CD4-positive, alpha-beta T cell treated with Interleukin-4 for 1 hour (primary cell): ENCODE measurements at regions not wholly inside any gene's neighbourhood (a gene's known extent, or its start where the extent isn't known, plus 50 kb on each side); places are given as distances from the start of the nearest gene placed in this dataset.

Experiments
- DNase-seq, 2 donors: peaks; one replicate each; pipeline ENCODE4 v3.0.0-alpha.2; 2020 to 2022

GRCh38 chr6:23989885-23990533 is 136.0 kb upstream of the NRSN1 start:
- DNase-seq: no peak

DNA sequence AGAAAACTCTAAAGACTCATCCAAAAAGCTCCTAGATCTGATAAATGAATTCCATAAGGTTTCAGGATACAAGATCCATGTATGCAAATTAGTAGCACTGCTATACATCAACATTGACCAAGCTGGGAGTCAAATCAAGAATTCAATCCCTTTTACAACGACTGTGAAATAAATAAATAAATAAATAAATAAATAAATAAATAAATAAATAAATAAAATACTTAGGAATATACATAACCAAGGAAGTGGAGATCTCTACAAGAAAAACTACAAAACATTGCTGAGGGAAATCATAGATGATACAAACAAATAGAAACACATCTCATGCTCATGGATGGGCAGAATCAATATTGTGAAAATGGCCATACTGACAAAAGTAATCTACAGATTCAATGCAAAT is 132.0 kb upstream of the NRSN1 start:
- DNase-seq: no peak

DNA sequence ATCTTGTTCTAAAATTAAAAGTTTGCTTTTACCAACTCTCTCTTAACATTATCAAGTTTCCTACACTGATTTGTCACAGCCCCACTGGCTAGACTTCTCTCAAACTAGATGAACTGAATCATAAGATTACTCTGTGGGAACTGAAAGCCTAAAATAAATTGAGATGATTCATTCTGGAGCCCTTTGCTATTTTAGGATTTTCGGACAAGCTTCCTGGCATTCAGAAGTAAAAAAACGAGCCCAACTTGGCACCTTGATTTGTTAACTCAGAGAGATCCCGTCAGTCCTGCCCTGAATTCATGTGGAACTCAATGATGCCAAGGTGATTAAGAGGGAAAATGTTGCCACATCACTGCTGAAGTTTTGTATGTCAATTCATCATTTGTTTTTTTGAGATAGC is 122.0 kb upstream of the NRSN1 start:
- no peak for DNase-seq

DNA sequence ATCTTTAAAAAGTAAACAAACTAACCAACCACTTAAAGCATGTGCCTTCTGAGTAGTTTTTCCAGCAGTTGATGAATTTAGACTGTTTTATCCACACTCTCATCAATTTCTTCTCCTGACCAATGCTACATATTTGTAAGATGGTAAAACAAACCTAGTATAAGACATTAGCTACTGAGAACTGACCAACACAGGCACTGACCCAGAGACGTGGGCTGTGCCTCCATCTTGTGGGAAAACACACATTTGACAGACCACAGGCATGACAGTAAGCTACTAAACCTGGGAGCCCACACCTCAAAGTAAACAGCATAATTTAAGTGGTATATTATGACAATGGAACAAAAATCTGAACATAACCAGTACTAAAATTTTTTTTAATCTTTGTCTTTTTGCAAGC is 121.4 kb upstream of the NRSN1 start:
- no peak for DNase-seq

DNA sequence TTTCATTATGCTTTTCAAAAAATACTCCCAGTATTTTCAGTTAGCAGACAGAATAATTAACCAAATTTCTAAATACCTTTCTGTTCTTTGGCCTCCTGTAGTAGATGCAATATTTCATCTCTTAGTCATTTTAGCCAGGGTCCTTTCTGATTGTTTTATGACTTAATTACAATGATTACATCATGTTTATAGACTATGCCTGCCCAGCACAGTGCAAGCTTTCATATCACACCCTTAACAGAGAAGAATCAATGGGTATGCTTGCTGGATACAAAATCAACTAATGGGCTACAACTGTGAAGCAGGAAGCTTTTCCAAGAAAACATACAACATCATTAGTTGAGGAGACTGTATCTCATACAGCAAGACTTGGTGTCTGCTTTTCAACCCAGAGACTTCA is 119.8 kb upstream of the NRSN1 start:
- DNase-seq: no peak

DNA sequence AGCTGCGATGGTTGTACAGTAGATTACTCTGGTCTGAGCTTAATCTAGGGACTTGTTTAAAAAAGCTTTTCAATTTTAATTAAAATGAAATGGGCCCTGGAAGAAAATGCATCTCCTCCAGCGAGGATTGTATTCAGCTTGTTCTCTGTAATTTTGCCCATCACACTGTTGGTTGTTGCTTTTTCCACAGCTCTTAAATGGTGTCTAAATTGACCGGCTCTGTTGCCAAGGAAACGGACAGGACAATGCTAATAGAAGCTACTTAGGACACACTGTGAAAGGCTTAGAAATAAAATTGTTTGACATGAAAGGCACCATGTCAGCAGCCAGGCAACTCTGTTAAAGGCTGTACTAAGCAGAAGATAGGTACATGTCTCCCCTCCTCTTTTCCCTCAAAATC is 116.7 kb upstream of the NRSN1 start:
- DNase-seq: no peak

GRCh38 chr6:24010133-24010532 is 115.9 kb upstream of the NRSN1 start:
- no peak for DNase-seq

- DNase-seq: no peak
These were observed 109.7 kb upstream of the NRSN1 start for GRCh38 chr6:24016286-24016685.

DNA sequence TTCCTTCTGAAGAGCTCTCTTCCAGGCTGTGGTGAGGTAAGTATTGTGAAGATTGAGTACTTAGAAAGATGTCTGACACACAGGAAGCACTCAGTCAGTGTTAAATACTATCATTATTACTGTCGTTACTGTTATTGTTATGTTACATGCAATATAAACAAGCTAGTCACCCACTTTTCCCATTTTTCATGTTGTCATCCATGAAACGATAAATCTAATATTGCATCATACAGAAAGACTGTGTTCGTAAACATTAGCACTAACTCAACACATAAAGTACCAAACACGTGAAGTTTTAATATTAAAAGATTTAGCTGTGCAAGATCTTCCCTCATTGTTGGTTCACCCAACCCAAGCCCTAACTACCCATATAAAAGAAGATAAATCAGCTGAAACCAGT is 109.2 kb upstream of the NRSN1 start:
- DNase-seq: no peak

DNA sequence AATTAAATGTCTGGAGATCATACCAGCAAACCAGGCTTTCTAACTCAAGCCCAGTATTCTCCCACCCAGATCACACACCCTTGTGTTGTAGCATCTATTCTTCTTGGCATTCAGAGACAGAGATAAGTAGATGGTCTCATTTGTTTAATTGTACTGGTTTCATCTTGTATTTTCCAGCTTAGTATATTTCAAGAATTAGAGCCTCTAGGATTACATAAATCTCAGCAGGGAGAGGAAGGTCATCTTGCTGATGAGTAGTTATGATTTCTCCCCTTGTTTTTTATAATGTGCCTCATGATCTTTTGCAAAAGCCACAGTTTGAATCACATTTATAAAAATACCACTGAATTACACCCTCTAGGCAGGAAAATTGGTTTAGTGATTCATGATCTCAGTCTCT is 106.6 kb upstream of the NRSN1 start:
- no peak for DNase-seq

DNA sequence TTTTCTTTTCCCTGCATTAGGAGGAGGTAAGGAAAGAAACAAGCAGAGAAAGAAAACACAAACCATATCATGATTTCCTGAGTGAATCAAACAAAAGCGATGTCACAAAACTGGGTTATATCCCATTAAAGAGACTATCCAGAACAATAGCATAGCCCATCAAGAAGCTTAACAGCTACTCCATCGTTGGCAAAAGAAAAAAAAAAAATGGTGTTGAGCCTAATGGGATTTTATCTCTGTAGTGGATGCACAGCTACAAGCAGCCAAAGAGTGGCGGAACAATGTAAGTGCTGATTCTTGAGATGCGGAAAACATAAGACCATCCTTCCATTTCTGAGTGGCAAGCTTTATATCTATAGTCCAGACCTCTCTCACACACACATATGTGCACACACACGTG is 106.2 kb upstream of the NRSN1 start:
- DNase-seq: no peak

GRCh38 chr6:24026050-24026449 is 100.0 kb upstream of the NRSN1 start:
- DNase-seq: no peak

DNA sequence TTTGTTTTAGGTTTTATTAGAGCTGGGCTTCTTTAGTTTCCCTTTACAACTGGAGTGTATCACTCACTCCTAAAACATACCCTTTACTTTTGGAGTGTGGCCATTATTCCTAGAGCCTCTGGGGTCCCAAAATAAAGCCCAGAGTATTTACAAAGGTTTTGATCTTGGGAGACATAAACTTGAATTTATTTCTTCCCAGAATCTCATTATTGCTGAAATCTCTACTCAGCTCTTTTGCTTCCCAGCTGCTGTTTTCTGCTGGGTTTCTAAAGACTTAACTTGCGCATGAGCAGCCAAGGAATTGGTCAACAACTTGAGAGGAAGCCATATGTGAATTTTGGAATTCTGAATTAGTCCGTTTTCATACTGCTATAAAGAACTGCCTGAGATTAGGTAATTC is 94.5 kb upstream of the NRSN1 start:
- DNase-seq: no peak

- no peak for DNase-seq
These were observed 92.9 kb upstream of the NRSN1 start for GRCh38 chr6:24032896-24033688.

DNA sequence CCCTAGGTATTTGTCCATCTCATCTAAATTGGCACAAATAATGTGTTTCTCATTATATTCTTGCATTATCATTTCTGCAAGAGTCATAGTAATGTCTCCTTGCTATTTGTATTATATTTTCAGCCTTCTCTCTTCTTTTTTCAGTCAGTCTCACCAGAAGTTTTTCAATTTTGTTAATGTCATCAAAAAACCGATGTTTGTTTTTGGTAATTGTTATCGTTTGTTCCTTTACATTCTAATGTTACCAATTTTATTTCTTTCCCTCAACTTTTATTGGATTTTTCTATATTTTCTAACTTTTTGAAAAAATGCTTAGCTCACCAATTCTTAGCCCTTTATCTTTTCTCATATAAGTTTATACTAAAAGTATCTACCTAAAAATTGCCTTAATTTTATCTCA is 82.2 kb upstream of the NRSN1 start:
- DNase-seq: no peak

GRCh38 chr6:24051942-24052589 is 73.9 kb upstream of the NRSN1 start:
- no peak for DNase-seq

DNA sequence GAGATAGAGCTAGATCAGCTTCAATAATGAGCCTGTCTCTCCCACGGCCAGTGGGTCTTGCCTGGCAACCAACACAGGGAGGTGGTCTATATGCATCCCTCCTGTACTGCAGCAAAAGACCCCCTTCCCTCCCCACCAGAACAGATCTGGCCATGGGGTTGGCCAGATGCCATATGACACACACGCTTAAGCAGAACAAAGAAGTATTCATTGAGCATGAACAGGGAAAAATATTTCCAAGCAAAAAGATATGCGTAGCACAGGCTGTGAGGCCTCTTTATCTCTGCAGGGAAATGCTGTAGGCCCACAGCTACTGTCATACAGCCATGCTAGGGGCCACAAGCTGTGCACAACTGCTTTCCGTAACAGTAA is 73.4 kb upstream of the NRSN1 start:
- no peak for DNase-seq

- no peak for DNase-seq
These were observed 73.0 kb upstream of the NRSN1 start for GRCh38 chr6:24053057-24053456.

GRCh38 chr6:24054388-24054787 is 71.6 kb upstream of the NRSN1 start:
- DNase-seq: no peak

DNA sequence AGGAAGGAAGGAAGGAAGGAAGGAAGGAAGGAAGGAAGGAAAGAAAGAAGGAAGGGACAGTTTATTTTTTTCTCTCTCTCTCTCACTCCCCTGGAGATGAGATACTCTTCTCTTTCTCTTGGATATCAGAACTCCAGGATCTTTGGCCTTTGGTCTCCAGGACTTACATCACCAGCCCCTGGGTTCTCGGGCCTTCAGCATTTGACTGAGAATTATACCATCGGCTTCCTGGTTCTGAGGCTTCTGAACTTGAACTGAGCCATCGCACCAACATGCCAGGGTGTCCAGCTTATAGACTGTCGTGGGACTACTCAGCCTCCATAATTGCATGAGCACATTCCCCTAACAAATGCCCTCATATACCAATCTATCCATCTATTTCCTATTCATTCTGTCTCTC is 69.4 kb upstream of the NRSN1 start:
- DNase-seq: no peak

DNA sequence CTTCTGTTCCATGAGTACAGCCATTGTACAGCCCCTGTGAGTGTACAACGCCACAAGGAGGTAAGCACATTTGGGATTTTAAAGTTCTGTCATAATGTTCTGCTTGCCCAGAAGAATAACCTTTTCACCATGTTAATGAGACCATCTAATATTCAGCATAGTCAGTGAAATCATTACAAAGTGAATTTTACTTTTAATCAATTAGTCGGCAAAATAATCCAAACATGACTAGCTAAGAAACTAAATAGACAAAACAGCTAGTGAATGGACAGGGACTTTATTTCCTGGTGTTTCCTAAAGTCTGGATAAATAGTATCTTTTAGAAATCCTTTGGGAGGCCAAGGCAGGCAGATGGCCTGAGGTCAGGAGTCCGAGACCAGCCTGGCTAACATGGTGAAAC is 69.0 kb upstream of the NRSN1 start:
- no peak for DNase-seq

DNA sequence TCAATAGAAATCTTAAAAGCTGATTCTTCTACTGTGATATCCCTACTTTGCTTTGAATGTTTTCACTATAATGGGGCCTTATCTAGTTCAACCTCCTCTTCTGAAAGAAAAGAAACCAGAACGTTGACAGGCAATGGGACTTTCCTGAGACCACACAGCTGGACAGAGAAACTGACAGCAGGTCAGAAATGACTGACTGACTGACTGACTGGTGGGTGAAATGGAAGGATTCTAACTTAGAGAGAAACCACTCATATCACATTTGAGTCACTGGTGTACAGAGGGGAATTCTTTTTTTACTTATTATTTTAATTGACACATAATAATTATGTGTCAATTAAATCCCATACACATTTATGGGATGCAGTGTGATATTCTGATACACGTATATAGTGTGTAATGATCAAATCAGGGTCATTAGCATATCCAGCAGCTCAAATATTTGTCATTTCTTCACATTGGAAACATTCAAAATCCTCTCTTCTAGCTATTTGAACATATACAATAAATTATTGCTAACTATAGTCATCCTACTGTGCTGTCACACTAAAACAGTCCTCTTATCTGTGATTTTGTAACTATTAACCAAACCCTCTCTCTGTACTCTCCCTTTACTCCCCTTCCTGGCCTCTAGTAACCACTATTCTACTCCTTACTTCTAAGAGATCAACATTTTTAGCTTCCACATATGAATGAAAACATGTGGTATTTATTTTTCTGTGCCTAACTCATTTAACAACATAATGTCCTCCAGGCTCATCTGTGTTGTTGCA is 64.8 kb upstream of the NRSN1 start:
- no peak for DNase-seq

DNA sequence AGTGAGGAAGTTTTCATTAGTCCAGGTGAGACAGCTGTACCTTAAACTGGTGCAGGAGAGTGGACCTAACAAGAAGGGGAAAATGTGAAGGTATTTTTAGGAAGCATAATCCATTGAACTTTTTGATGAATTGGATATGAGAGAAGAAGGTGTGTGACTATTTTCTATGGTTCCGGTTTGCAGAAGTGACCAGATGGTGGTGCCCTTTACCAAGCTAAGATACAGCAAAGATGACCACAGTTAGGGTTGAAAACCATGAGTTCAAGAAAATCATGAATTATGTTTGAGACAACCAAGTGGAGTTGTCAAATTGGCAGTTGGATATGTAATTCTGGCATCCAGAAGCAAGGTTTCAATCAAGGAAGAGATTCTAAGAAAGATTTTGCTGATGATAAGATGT is 61.9 kb upstream of the NRSN1 start:
- no peak for DNase-seq

GRCh38 chr6:24064832-24065231 is 61.2 kb upstream of the NRSN1 start:
- DNase-seq: no peak
